Panc1 (cell line): ENCODE measurements at regions not wholly inside any gene's neighbourhood (a gene's known extent, or its start where the extent isn't known, plus 50 kb on each side); places are given as distances from the start of the nearest gene placed in this dataset.
"Not testable (repeated sequence)": the region's sequence is repeated elsewhere in the genome, so short reads cannot be mapped to it uniquely, and the experiment has no call there.

Experiments used
- POLR2AphosphoS5 ChIP-seq: IDR thresholded peaks from 2 replicates; pipeline ENCODE4 v1.6.1; 2012; ENCODE audit warnings: mild to moderate bottlenecking, low read depth, low read length, moderate library complexity
- TF ChIP-seq, protein P1 (sequence below): fragments of 450-650 bp; IDR thresholded peaks from 2 replicates; pipeline ENCODE4 v1.5.1; 2017; ENCODE audit warnings: mild to moderate bottlenecking
- TF ChIP-seq, protein P2 (sequence below), 2 experiments: IDR thresholded peaks; 2 replicates each; pipeline ENCODE4 v1.6.1; 2011 to 2012; ENCODE audit warnings: low read depth in 2 of 2, control low read depth in 1 of 2, low read length in 1 of 2, mild to moderate bottlenecking in 1 of 2, moderate library complexity in 1 of 2; ENCODE audit not compliant: insufficient read depth in 1 of 2

DNA sequence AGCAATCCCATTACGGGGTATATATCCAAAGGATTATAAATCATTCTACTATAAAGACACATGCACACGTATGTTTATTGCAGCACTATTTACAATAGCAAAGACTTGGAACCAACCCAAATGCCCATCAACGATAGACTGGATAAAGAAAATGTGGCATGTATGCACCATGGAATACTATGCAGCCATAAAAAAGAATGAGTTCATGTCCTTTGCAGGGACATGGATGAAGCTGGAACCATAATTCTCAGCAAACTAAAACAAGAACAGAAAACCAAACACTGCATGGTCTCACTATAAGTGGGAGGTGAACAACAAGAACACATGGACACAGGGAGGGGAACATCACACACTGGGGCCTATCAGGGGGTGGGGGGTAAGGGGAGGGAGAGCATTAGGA, 56.1 kb upstream of the UXT start:
- TF ChIP-seq, protein P1, sequence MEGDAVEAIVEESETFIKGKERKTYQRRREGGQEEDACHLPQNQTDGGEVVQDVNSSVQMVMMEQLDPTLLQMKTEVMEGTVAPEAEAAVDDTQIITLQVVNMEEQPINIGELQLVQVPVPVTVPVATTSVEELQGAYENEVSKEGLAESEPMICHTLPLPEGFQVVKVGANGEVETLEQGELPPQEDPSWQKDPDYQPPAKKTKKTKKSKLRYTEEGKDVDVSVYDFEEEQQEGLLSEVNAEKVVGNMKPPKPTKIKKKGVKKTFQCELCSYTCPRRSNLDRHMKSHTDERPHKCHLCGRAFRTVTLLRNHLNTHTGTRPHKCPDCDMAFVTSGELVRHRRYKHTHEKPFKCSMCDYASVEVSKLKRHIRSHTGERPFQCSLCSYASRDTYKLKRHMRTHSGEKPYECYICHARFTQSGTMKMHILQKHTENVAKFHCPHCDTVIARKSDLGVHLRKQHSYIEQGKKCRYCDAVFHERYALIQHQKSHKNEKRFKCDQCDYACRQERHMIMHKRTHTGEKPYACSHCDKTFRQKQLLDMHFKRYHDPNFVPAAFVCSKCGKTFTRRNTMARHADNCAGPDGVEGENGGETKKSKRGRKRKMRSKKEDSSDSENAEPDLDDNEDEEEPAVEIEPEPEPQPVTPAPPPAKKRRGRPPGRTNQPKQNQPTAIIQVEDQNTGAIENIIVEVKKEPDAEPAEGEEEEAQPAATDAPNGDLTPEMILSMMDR, result not testable (repeated sequence)
- TF ChIP-seq POLR2AphosphoS5, result not testable (repeated sequence)
- TF ChIP-seq, protein P2, sequence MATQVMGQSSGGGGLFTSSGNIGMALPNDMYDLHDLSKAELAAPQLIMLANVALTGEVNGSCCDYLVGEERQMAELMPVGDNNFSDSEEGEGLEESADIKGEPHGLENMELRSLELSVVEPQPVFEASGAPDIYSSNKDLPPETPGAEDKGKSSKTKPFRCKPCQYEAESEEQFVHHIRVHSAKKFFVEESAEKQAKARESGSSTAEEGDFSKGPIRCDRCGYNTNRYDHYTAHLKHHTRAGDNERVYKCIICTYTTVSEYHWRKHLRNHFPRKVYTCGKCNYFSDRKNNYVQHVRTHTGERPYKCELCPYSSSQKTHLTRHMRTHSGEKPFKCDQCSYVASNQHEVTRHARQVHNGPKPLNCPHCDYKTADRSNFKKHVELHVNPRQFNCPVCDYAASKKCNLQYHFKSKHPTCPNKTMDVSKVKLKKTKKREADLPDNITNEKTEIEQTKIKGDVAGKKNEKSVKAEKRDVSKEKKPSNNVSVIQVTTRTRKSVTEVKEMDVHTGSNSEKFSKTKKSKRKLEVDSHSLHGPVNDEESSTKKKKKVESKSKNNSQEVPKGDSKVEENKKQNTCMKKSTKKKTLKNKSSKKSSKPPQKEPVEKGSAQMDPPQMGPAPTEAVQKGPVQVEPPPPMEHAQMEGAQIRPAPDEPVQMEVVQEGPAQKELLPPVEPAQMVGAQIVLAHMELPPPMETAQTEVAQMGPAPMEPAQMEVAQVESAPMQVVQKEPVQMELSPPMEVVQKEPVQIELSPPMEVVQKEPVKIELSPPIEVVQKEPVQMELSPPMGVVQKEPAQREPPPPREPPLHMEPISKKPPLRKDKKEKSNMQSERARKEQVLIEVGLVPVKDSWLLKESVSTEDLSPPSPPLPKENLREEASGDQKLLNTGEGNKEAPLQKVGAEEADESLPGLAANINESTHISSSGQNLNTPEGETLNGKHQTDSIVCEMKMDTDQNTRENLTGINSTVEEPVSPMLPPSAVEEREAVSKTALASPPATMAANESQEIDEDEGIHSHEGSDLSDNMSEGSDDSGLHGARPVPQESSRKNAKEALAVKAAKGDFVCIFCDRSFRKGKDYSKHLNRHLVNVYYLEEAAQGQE (IDR thresholded peaks at IDR 0.05; ENCODE audit: insufficient read depth in 1 of 2, low read depth in 2 of 2, low read length in 1 of 2), result not testable (repeated sequence)
